ENCODE measurements at regions not wholly inside any gene's neighbourhood (a gene's known extent, or its start where the extent isn't known, plus 50 kb on each side); places are given as distances from the start of the nearest gene placed in this dataset.

GRCh38 chr5:12777342-12777741 lies 873.1 kb upstream of the CTNND2 start:
- TF ChIP-seq, protein P1, sequence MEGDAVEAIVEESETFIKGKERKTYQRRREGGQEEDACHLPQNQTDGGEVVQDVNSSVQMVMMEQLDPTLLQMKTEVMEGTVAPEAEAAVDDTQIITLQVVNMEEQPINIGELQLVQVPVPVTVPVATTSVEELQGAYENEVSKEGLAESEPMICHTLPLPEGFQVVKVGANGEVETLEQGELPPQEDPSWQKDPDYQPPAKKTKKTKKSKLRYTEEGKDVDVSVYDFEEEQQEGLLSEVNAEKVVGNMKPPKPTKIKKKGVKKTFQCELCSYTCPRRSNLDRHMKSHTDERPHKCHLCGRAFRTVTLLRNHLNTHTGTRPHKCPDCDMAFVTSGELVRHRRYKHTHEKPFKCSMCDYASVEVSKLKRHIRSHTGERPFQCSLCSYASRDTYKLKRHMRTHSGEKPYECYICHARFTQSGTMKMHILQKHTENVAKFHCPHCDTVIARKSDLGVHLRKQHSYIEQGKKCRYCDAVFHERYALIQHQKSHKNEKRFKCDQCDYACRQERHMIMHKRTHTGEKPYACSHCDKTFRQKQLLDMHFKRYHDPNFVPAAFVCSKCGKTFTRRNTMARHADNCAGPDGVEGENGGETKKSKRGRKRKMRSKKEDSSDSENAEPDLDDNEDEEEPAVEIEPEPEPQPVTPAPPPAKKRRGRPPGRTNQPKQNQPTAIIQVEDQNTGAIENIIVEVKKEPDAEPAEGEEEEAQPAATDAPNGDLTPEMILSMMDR (IDR thresholded peaks at IDR 0.05): no peak
- TF ChIP-seq POLR2AphosphoS5 (IDR thresholded peaks at IDR 0.05): no peak

Measured in upper lobe of left lung (tissue), 4 donors.